ES-I3 (cell line): ENCODE measurements at regions not wholly inside any gene's neighbourhood (a gene's known extent, or its start where the extent isn't known, plus 50 kb on each side); places are given as distances from the start of the nearest gene placed in this dataset.
"Not testable (repeated sequence)": the region's sequence is repeated elsewhere in the genome, so short reads cannot be mapped to it uniquely, and the experiment has no call there.

Experiments
- H3K36me3 ChIP-seq: 2 replicates; pipeline ENCODE4 v1.6.1; 2013; ENCODE audit warnings: mild to moderate bottlenecking, low read length, control low read depth, moderate library complexity; ENCODE audit not compliant: insufficient read depth
- H3K4me1 ChIP-seq: 2 replicates; pipeline ENCODE4 v1.6.1; 2013; ENCODE audit warnings: mild to moderate bottlenecking, control low read depth, low read length; ENCODE audit not compliant: insufficient read depth
- H3K9ac ChIP-seq: 2 replicates; pipeline ENCODE4 v1.6.1; 2013; ENCODE audit warnings: low read depth, mild to moderate bottlenecking, low read length, moderate library complexity
- H3K9me3 ChIP-seq: 2 replicates; pipeline ENCODE4 v1.6.1; 2013; ENCODE audit warnings: mild to moderate bottlenecking, low read length, moderate library complexity; ENCODE audit not compliant: control insufficient read depth, insufficient read depth

DNA sequence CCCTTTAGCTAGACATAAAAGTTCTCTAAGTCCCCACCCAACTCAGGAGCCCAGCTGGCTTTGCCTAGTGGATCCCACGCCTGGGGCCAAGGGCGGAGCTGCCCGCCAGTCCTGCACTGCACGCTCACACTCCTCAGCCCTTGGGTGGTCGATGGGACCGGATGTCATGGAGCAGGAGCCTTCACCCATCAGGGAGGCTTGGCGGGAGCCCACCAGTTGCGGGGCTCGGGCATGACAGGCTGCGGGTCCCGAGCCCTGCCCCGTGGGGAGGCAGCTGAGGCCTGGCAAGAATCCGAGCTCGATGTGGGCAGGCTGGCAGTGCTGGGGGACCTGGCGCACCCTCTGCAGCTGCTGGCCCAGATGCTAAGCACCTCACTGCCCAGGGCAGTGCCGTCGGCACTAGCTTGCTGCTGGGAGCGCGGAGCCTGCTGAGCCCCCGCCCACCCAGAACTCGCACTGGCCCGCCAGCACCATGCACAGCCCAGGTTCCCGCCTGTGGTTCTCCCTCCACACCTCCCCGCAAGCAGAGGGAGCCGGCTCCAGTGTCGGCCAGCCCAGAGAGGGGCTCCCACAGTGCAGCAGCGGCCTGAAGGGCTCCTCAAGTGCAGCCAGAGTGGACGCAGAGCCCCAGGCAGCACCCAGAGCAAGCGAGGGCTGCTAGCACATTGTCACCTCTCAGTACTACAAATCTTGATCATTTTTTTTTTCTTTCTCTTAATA is 391.4 kb upstream of the NDN start:
- Histone ChIP-seq H3K4me1 (no peaks in the 10 kb centered on the region), H3K36me3 (no peaks in the 10 kb centered on the region), H3K9me3 (no peaks in the 10 kb centered on the region)

DNA sequence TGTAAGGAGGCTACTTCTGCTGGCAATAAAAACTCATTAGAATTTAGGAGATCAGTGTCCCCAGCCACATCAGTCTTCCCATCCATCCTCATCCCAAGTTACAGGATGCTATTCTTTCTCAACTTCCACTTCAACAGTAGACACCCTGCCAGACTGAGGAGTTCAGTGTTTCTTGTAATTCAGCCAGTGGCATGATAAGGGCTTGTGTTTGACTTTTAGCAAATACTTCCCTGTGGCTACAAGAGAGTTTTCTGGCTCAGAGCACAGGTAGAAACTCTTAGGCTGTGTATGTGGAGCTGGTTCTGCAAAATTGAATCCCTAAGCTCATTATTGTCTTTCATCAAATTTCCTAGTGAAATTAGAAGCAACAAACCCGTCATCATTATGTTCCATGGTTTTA is 401.8 kb upstream of the NDN start:
- H3K36me3 ChIP-seq, H3K9ac ChIP-seq, H3K9me3 ChIP-seq, H3K4me1 ChIP-seq: not testable (repeated sequence)

More for the DNA sequence above, 391.4 kb upstream of the NDN start:
- no peak overlapping the region for H3K9ac ChIP-seq

DNA sequence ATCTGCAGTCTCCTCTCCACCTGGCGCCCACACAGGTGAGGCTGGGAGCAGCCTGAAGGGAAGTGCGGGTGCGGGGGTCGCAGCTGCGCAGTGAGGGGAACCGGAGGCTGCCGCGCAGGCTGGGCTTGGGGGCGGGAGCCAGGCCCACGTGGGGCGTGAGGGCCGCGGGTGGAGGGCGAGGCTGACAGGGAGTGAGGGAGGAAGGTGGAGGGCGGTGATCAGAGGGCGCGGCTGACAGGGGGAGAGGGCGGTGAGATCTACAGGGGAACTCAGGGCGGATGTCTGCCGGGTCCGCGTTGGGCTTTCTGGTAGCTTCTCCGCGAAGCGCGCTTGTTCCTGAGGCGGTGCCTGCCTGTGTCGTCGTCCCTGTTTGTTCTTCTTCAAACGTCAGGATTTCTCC is 414.4 kb upstream of the NDN start:
- not testable (repeated sequence) for H3K9me3 ChIP-seq, H3K4me1 ChIP-seq, H3K36me3 ChIP-seq
- H3K9ac ChIP-seq = peak overlapping the region; percentile 24; the same call in 1 of the 2 replicates

DNA sequence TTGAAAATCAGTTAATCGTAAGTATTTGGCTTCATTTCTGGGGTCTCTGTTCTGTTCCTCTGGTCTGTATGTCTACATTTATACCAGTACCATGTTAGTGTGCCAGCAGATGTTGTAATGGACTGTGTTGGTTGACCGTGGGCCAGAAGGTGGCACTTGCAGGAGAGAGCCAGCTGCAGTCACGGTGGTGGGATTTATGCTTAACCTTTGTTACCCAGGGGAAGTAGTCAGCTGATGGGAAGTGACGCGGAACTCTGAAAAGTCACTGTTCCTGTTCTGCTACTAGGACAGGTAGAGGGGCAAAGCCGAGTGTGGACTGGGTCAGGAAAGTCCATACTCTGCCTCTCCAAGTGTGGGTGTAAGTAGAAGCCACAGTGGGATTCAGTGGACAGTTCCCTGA is 420.4 kb upstream of the NDN start:
- H3K4me1 ChIP-seq, H3K9me3 ChIP-seq: not testable (repeated sequence)

DNA sequence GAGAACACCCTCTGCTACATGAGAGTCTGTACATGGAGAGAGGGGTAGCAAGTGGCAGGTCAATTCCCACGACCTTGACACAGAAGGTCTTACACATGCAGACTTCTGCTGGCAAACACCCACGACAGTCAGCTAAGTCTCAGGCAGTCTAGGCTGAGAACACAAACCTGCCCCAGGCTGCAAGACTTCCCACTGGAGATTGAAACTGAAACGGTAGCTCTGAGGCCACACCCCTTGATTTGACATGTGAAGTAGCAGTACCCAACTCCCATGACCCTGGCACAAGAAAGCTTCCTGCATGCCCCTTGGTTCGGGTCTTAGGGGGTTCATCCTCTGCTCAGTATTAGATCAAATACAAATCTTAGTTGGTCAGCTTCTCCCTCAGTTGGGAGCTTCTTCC is 420.8 kb upstream of the NDN start:
- not testable (repeated sequence) for H3K9me3 ChIP-seq, H3K36me3 ChIP-seq, H3K4me1 ChIP-seq, H3K9ac ChIP-seq

More for the DNA sequence above, 420.4 kb upstream of the NDN start:
- H3K9ac ChIP-seq, H3K36me3 ChIP-seq: not testable (repeated sequence)

DNA sequence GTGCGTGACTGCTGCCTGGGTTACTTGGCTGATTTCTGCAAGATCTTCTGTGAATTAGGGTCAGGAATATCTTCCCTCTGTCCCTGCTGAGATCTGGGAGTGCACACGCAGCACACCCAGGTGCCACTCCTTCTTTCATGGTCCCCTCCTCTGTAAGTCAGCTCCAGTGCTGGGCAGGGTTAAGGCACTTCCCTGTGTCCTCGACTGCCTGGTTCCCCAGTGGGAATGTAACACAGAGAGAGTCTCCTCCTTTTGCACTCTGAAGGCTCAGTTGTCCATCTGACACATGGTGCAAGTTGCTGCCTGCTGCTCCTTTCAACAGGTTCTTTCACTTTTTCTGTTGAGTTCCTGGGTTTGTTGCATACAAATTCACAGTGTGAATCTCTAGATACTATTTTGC is 421.2 kb upstream of the NDN start:
- H3K9ac ChIP-seq, H3K4me1 ChIP-seq, H3K9me3 ChIP-seq, H3K36me3 ChIP-seq: not testable (repeated sequence)

DNA sequence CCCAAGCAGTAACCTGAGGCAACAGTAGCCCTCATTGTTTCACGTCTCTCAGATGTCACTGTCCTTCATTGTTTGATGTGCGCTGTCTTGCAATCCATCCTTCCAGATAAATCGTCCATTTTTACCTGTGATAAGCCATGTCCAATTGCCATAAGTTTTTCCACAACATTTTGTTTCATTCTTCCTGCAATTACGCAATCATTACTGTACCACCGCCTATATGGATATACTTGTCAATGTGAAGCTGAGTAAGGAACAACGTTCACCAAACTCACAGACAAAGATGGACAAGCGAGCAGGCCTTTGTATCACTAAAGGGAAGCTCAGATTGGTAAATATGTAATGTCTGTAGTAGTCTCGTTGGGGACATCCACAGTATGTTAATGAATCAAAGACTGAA is 452.5 kb upstream of the NDN start:
- not testable (repeated sequence) for H3K36me3 ChIP-seq, H3K9me3 ChIP-seq, H3K9ac ChIP-seq, H3K4me1 ChIP-seq

DNA sequence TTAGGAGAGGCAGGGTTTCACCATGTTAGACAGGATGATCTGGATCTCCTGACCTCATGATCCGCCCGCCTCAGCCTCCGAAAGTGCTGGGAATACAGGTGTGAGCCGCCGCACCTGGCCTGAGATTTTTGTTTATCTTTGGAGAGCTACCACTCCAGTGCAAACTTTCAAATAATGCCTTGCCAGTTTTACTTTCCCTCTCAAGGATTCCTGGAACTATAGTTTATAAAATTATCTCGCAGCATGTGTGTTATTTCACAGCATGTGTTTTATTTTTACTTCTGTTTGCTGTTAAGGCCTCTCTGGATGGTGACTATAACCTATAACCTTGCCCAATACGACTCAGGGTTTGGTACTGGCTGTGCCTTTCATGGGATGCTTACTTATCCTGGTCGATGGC is 458.0 kb upstream of the NDN start:
- H3K9me3 ChIP-seq = not testable (repeated sequence)

DNA sequence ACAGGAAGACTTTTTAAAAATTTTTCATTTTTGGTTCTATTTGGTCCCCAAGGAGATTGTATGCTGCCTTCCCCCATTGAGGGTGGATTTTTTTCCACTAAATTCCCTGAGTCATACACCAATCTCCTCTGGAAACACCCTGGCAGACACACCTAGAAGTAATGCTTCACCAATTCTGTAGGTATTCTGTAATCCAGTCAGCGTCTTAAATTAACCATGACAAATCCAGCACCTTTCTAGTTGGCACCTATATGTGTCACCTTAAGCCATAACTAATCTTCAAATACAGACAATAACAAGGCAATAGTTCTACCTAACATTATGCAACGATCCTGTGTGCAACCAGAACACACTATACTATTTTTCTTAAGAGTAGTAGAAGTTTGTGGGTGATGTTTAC is 459.1 kb upstream of the NDN start:
- H3K9ac ChIP-seq = no peak overlapping the region
- H3K4me1 ChIP-seq = no peaks in the 10 kb centered on the region
- no peaks in the 10 kb centered on the region for H3K36me3 ChIP-seq
- no peaks in the 10 kb centered on the region for H3K9me3 ChIP-seq

More for the DNA sequence above, 458.0 kb upstream of the NDN start:
- H3K36me3 ChIP-seq, H3K9ac ChIP-seq, H3K4me1 ChIP-seq: not testable (repeated sequence)

DNA sequence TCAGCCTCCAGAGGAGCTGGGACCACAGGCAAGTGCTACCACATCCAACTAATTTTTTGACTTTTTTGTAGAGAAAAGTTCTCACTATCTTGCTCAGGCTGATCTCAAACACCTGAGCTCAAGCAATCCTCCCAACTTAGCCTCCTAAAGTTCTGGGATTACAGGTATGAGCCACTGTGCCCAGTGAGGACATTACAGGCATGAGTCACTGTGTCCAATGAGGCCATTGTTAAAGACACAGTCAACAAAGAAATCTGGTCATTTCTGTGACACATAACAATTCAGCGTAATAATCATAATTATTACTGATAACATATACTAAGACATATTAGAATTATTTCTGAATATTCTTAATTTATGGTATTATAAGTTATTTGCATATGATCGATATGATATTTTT is 463.4 kb upstream of the NDN start:
- H3K36me3 ChIP-seq = no peaks in the 10 kb centered on the region
- H3K4me1 ChIP-seq = no peaks in the 10 kb centered on the region
- H3K9me3 ChIP-seq = no peaks in the 10 kb centered on the region
- no peak overlapping the region for H3K9ac ChIP-seq

DNA sequence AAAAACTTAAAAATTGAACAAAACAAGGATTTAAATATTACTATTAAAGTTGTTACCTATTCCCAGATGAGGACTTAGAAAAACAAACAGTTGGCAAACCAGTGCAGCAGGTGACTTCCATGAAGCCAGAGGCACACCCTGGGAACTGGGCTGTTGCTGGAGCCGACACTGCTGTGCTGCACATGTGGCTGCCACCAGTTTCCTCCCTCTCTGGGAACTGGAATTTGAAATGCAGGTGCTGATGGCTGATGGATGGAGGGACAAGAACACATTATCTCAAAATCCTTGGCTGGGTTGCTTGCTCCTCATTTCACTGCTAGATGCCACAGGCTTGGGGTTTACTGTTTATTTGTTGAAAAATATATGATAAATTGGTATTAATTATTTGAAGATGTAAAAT is 471.2 kb upstream of the NDN start:
- H3K9me3 ChIP-seq, H3K9ac ChIP-seq, H3K4me1 ChIP-seq, H3K36me3 ChIP-seq: not testable (repeated sequence)

DNA sequence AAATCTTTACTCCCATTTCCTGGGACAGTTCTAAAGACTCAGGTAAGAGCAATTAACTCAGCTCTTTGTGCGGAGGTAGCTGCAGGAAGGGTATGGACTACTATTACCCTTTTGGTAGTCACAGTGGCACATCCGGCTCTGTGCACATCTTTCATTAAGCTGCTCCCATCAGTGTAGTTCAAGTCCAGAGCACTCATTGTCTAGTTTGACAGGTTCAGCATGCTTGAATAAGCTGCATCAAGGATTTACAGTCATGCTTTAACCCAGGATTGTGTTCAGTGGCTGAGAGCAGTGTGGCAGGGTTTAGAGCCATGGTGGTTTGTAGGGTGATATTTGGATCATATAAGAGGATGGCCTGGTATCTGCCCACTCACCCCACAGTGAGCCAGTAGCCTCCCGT is 478.4 kb upstream of the NDN start:
- H3K9ac ChIP-seq, H3K4me1 ChIP-seq, H3K36me3 ChIP-seq, H3K9me3 ChIP-seq: not testable (repeated sequence)

DNA sequence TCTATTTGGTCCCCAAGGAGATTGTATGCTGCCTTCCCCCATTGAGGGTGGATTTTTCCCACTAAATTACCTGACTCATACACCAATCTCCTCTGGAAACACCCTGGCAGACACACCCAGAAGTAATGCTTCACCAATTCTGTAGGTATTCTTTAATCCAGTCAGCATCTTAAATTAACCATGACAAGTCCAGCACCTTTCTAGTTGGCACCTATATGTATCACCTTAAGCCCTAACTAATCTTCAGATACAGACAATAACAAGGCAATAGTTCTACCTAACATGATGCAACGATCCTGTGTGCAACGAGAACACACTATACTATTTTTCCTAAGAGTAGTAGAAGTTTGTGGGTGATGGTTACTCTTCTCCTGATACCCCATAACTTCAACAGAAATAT is 473.3 kb upstream of the NPAP1 start:
- H3K4me1 ChIP-seq, H3K9ac ChIP-seq, H3K9me3 ChIP-seq, H3K36me3 ChIP-seq: not testable (repeated sequence)

DNA sequence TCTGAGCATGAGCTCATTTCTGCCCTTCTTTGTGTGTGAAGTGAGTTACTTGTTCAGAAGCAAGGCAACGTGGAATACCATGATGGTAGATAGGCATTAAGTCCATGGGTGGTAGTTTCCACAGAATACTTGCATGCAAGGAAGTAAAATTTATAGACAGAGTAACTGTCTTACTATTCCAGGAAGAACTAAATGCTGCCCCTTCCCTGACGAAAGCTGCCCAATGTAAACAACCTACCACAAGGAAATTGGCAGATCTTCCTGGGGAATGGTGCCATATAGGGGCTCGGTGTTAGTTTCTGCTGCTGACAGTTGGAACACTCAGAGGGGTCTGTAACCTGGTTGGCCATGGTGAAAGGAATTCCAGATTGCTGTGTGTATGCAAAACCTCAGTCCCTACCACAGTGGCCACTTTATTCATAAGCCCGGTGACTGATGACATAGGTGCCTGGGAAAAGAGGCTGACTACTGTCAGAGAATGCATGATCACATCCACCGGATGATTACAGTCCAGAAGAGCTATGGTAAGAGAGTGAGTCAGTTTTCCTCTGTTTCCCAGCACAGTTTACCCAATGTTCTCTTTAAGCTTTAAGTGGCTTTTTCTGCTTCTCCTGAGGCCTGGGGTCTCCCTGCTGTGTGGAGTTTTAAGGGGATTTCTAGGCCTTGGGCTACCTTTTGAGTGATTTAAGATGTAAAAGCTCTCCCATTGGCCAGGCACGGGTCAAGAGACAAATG is 463.7 kb upstream of the NPAP1 start:
- H3K36me3 ChIP-seq, H3K4me1 ChIP-seq, H3K9me3 ChIP-seq, H3K9ac ChIP-seq: not testable (repeated sequence)

DNA sequence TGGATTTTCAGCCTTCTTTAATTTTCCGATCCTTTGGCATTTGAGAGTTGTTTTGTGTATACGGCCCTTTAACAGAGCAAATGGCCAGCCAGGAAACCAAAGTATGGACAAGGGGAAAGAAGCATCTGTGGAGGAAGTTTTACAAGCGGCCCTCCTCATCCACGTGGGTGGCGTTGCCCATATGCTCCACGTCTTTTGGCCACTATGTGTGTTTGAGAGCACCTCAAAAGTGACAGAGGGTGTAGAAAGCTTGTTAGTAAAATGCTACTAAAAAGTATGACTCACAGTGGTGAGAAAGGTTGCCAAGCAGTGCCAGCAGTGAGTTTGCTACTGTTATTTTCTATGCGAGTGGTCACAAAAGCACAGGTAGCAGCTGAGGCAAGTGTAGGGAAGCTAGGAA is 451.8 kb upstream of the NPAP1 start:
- H3K9me3 ChIP-seq = no peaks in the 10 kb centered on the region; the same call in 1 of the 2 replicates
- no peak overlapping the region for H3K9ac ChIP-seq
- H3K36me3 ChIP-seq = no peaks in the 10 kb centered on the region
- no peaks in the 10 kb centered on the region for H3K4me1 ChIP-seq
